Thoracic aorta (tissue), 2 donors: ENCODE measurements at regions not wholly inside any gene's neighbourhood (a gene's known extent, or its start where the extent isn't known, plus 50 kb on each side); places are given as distances from the start of the nearest gene placed in this dataset.

Source experiments
- ATAC-seq: fragments of 150-250 bp; one replicate; pipeline ENCODE4 v1.8.0; 2017; ENCODE audit warnings: low read depth; ENCODE audit not compliant: insufficient number of reproducible peaks, low FRiP score
- DNase-seq: peaks from one replicate; pipeline ENCODE4 v3.0.0-alpha.2; 2020; ENCODE audit warnings: low spot score
- H3K27ac ChIP-seq, 2 donors: fragments of 200-600 bp; sonication (generic); 1 replicate in 1 of 2; 2 replicates in 1 of 2; pipeline ENCODE4 v1.5.1; 2016; ENCODE audit warnings: mild to moderate bottlenecking in 2 of 2, moderate library complexity in 2 of 2
- H3K27me3 ChIP-seq: fragments of 200-600 bp; sonication (generic); replicated peaks from 2 replicates; pipeline ENCODE4 v1.6.0; 2016; ENCODE audit warnings: mild to moderate bottlenecking; ENCODE audit not compliant: insufficient read depth
- H3K36me3 ChIP-seq: fragments of 200-600 bp; sonication (generic); one replicate; pipeline ENCODE4 v1.5.1; 2016
- H3K4me1 ChIP-seq, 2 donors: fragments of 200-600 bp; sonication (generic); 1 replicate in 1 of 2; 2 replicates in 1 of 2; pipeline versions ENCODE4 v1.5.1 to v1.6.0; 2016; ENCODE audit warnings: low read depth in 2 of 2, mild to moderate bottlenecking in 1 of 2; ENCODE audit not compliant: control insufficient read depth in 1 of 2
- H3K4me3 ChIP-seq: fragments of 200-600 bp; sonication (generic); 2 replicates; pipeline ENCODE4 v1.5.1; 2016; ENCODE audit warnings: mild to moderate bottlenecking
- H3K9me3 ChIP-seq: fragments of 200-600 bp; sonication (generic); 2 replicates; pipeline ENCODE4 v1.5.1; 2016
- TF ChIP-seq, protein P1 (sequence below): fragments of 200-600 bp; sonication (generic); IDR thresholded peaks from one replicate; pipeline ENCODE4 v1.5.1; 2019; ENCODE audit warnings: antibody characterized with exemption

- H3K27me3 ChIP-seq, result no peaks in the 10 kb centered on the region
- DNase-seq, result no peak
- TF ChIP-seq, protein P1, sequence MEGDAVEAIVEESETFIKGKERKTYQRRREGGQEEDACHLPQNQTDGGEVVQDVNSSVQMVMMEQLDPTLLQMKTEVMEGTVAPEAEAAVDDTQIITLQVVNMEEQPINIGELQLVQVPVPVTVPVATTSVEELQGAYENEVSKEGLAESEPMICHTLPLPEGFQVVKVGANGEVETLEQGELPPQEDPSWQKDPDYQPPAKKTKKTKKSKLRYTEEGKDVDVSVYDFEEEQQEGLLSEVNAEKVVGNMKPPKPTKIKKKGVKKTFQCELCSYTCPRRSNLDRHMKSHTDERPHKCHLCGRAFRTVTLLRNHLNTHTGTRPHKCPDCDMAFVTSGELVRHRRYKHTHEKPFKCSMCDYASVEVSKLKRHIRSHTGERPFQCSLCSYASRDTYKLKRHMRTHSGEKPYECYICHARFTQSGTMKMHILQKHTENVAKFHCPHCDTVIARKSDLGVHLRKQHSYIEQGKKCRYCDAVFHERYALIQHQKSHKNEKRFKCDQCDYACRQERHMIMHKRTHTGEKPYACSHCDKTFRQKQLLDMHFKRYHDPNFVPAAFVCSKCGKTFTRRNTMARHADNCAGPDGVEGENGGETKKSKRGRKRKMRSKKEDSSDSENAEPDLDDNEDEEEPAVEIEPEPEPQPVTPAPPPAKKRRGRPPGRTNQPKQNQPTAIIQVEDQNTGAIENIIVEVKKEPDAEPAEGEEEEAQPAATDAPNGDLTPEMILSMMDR, result no peak
- no peaks in the 10 kb centered on the region for H3K36me3 ChIP-seq
- H3K4me1 ChIP-seq, result no peaks in the 10 kb centered on the region
- ATAC-seq, result no peak
- H3K27ac ChIP-seq, result no peak overlapping the region
- no peak overlapping the region for H3K4me3 ChIP-seq
- no peaks in the 10 kb centered on the region for H3K9me3 ChIP-seq
Observed at GRCh38 chrX:3962511-3963311, 249.3 kb upstream of the PRKX start.

DNA sequence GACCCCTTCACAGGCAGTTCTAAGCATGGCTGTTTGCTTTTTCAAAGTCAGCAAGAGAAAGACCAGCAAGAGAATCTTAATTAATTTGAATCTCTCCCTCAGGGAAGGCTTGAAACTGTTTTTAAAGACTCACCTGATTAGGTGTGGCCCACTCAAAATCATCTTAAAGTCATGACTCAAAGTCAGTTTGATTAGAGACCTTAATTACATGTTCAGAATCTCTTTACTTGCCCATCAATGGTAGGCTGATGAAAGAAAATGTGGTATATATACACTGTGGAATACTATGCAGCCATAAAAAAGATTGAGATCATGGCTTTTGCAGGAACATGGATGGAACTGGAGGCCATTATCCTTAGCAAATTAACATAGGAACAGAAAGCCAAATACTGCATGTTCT is 247.5 kb upstream of the PRKX start:
- H3K4me3 ChIP-seq, result no peak overlapping the region
- no peaks in the 10 kb centered on the region for H3K9me3 ChIP-seq
- no peak for ATAC-seq
- no peaks in the 10 kb centered on the region for H3K27me3 ChIP-seq
- no peak for DNase-seq
- H3K4me1 ChIP-seq, result no peaks in the 10 kb centered on the region
- no peaks in the 10 kb centered on the region for H3K36me3 ChIP-seq
- TF ChIP-seq, protein P1, result no peak
- H3K27ac ChIP-seq, result no peak overlapping the region

- ATAC-seq (no peak), DNase-seq (no peak)
- Histone ChIP-seq H3K27ac (no peak overlapping the region), H3K36me3 (no peaks in the 10 kb centered on the region), H3K4me3 (no peak overlapping the region), H3K4me1 (no peaks in the 10 kb centered on the region), H3K9me3 (no peaks in the 10 kb centered on the region), H3K27me3 (no peaks in the 10 kb centered on the region)
- TF ChIP-seq, protein P1, result no peak
Observed at GRCh38 chrX:3951859-3952258, 238.4 kb upstream of the PRKX start.

GRCh38 chrX:3950373-3950772 is 236.9 kb upstream of the PRKX start:
- no peak overlapping the region for H3K27ac ChIP-seq
- TF ChIP-seq, protein P1, result no peak
- DNase-seq (no peak), ATAC-seq (no peak)
- no peaks in the 10 kb centered on the region for H3K4me1 ChIP-seq
- no peaks in the 10 kb centered on the region for H3K27me3 ChIP-seq
- no peak overlapping the region for H3K4me3 ChIP-seq
- H3K9me3 ChIP-seq, result no peaks in the 10 kb centered on the region
- H3K36me3 ChIP-seq, result no peaks in the 10 kb centered on the region

DNA sequence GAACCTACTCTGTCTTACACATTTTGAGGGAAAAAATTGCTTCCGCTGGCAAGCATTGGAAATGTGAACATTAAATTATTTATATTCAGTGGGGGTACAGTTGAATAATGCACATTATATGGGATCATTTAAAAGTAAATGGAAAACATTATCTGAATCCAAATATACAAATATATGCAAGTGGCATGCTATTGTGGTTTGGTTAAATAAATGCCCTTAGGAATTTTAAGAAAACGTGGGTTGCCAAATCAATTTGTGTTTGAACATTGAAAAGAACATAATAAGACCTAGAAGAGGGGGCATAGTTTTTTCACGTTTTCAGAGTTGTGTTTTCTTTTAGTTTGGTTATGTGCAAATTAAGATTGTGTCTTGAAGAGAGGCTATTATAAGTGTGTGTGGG is 230.5 kb upstream of the PRKX start:
- ATAC-seq, result no peak

More for the DNA sequence above, 230.5 kb upstream of the PRKX start:
- Histone ChIP-seq H3K9me3 (no peaks in the 10 kb centered on the region), H3K4me1 (no peaks in the 10 kb centered on the region), H3K27me3 (no peaks in the 10 kb centered on the region), H3K4me3 (no peak overlapping the region), H3K27ac (no peak overlapping the region), H3K36me3 (no peaks in the 10 kb centered on the region)
- DNase-seq, result no peak
- TF ChIP-seq, protein P1, result no peak
